ENCODE measurements at regions not wholly inside any gene's neighbourhood (a gene's known extent, or its start where the extent isn't known, plus 50 kb on each side); places are given as distances from the start of the nearest gene placed in this dataset.

DNA sequence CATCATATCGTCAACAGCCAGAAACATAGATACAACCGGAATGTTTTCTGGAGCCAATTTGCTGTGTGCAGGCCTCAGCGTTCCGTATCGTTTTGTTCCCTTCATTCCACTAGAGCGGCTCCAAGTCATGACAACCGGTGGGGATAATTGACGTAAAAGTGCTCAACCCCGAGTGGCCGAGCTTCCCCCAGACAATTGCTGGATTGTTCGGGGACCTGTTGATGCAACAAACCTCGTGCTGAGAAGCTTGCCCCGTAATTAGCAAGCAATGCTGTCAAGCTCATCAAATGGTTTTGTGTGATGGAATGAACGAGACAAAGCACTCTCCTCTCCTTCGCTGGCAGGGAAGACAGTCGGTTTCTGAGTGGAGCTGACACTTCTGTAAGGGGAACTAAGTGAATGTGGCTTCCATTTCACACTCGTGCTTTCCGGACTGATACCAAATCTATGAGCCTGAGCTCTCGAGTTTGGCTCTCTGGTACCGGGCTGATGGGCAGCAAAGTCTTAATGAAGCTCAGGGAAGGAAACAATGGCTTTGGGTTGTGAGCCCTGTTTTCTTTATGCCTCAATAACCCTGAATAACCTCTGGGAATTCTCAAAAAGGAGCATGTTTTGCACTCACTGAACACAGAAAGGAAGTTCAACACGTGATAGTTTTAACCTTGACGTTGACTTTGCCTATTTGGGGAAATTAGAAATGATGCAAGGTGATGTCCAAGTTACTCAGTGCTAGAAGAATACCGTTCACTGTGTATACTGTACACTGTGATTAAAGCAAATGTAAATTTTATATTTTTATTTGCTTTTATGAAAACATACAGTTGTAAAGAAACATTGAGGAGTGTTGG is 220.5 kb downstream of the BAMBI start:
- TF ChIP-seq, protein P1, sequence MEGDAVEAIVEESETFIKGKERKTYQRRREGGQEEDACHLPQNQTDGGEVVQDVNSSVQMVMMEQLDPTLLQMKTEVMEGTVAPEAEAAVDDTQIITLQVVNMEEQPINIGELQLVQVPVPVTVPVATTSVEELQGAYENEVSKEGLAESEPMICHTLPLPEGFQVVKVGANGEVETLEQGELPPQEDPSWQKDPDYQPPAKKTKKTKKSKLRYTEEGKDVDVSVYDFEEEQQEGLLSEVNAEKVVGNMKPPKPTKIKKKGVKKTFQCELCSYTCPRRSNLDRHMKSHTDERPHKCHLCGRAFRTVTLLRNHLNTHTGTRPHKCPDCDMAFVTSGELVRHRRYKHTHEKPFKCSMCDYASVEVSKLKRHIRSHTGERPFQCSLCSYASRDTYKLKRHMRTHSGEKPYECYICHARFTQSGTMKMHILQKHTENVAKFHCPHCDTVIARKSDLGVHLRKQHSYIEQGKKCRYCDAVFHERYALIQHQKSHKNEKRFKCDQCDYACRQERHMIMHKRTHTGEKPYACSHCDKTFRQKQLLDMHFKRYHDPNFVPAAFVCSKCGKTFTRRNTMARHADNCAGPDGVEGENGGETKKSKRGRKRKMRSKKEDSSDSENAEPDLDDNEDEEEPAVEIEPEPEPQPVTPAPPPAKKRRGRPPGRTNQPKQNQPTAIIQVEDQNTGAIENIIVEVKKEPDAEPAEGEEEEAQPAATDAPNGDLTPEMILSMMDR (conservative IDR thresholded peaks at IDR 0.05; ENCODE audit: low read depth, low read length) = no peak
- Histone ChIP-seq H3K4me1 (ENCODE audit: low read depth, poor library complexity, severe bottlenecking) (no peaks in the 10 kb centered on the region), H3K9ac (no peak overlapping the region), H4K20me1 (ENCODE audit: insufficient read depth) (no peaks in the 10 kb centered on the region), H3K27me3 (ENCODE audit: insufficient read depth, low read depth) (no peaks in the 10 kb centered on the region), H3K4me3 (IDR thresholded peaks at IDR 0.05; ENCODE audit: insufficient read depth, low read depth, low read length) (no peak overlapping the region), H3K36me3 (ENCODE audit: insufficient read depth) (no peaks in the 10 kb centered on the region), H3K4me2 (no peak overlapping the region), H3K79me2 (ENCODE audit: insufficient read depth, low read depth) (no peaks in the 10 kb centered on the region), H3K27ac (no peak overlapping the region), H2AFZ (ENCODE audit: low read depth) (no peak overlapping the region)

DNA sequence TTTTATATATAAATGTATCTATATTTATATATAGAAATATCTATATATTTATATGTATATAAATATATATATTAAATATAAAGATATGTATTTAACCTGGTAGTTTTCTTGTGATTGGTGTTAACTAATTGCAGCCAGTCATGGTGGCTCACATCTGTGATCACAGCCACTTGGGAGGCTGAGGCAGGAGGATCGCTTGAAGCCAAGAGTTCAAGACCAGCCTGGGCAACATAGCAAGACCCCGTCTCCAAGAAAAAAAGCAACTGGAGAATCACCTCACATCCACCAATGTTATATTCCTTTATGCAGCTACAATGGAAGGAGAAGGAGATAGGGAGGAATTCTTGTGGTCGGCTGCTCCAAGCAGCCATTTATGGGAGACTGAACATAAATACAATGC is 224.9 kb downstream of the BAMBI start:
- Histone ChIP-seq H3K4me2 (no peak overlapping the region), H3K36me3 (ENCODE audit: insufficient read depth) (no peaks in the 10 kb centered on the region), H3K4me1 (ENCODE audit: low read depth, poor library complexity, severe bottlenecking) (no peaks in the 10 kb centered on the region), H2AFZ (ENCODE audit: low read depth) (no peak overlapping the region), H3K27me3 (ENCODE audit: insufficient read depth, low read depth) (no peaks in the 10 kb centered on the region), H3K4me3 (IDR thresholded peaks at IDR 0.05; ENCODE audit: insufficient read depth, low read depth, low read length) (no peak overlapping the region), H3K79me2 (ENCODE audit: insufficient read depth, low read depth) (no peaks in the 10 kb centered on the region), H4K20me1 (ENCODE audit: insufficient read depth) (no peaks in the 10 kb centered on the region), H3K27ac (no peak overlapping the region), H3K9ac (no peak overlapping the region)
- TF ChIP-seq, protein P1 (conservative IDR thresholded peaks at IDR 0.05; ENCODE audit: low read depth, low read length) = no peak

DNA sequence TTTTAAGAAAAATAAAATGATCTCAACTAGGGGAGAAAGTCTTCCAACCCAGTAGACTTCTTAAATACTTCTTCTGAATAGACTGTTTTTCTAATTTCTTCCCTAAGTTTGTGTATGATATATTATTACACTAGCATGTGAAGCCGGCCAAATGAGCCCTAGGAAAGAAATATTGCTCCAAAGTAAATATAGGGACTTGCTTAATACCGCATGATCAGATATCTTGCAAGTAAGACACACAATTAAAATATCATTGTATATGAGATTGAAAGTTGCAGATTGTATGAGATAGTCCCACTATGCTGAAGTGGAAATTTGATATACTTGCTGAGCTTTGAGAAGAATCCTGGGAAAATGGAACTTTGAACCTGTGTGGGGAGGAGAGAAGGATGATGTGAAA is 225.7 kb downstream of the BAMBI start:
- TF ChIP-seq, protein P1 (conservative IDR thresholded peaks at IDR 0.05; ENCODE audit: low read depth, low read length) = no peak
- no peak overlapping the region for H2AFZ ChIP-seq (ENCODE audit: low read depth)
- no peak overlapping the region for H3K9ac ChIP-seq
- H3K27me3 ChIP-seq (ENCODE audit: insufficient read depth, low read depth) = no peaks in the 10 kb centered on the region
- no peak overlapping the region for H3K4me3 ChIP-seq (IDR thresholded peaks at IDR 0.05; ENCODE audit: insufficient read depth, low read depth, low read length)
- no peaks in the 10 kb centered on the region for H3K36me3 ChIP-seq (ENCODE audit: insufficient read depth)
- no peak overlapping the region for H3K4me2 ChIP-seq
- H3K4me1 ChIP-seq (ENCODE audit: low read depth, poor library complexity, severe bottlenecking) = no peaks in the 10 kb centered on the region
- H4K20me1 ChIP-seq (ENCODE audit: insufficient read depth) = no peaks in the 10 kb centered on the region
- no peak overlapping the region for H3K27ac ChIP-seq
- no peaks in the 10 kb centered on the region for H3K79me2 ChIP-seq (ENCODE audit: insufficient read depth, low read depth)

DNA sequence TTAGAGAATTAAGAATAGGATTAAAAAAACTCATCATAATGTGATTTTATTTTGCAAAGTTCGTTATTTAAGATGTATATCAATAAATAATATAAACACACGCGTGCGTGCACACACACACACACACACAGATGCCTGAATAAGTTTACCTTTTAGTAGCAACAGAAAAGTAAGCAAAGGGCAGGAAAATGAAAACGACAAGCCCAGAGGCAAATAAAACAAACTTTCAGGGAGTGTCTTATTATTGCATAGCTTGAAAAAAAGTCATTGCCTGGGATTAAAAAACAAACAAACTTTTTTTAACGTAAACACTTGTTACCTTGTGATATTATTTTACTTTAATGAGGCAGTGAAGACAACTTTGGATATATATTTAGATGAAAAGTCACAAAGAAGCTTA is 226.4 kb downstream of the BAMBI start:
- Histone ChIP-seq H3K27ac (no peak overlapping the region), H3K4me3 (IDR thresholded peaks at IDR 0.05; ENCODE audit: insufficient read depth, low read depth, low read length) (no peak overlapping the region), H3K79me2 (ENCODE audit: insufficient read depth, low read depth) (no peaks in the 10 kb centered on the region), H3K9ac (no peak overlapping the region), H4K20me1 (ENCODE audit: insufficient read depth) (no peaks in the 10 kb centered on the region), H3K4me2 (no peak overlapping the region), H3K27me3 (ENCODE audit: insufficient read depth, low read depth) (no peaks in the 10 kb centered on the region), H2AFZ (ENCODE audit: low read depth) (no peak overlapping the region), H3K4me1 (ENCODE audit: low read depth, poor library complexity, severe bottlenecking) (no peaks in the 10 kb centered on the region), H3K36me3 (ENCODE audit: insufficient read depth) (no peaks in the 10 kb centered on the region)
- TF ChIP-seq, protein P1 (conservative IDR thresholded peaks at IDR 0.05; ENCODE audit: low read depth, low read length) = no peak

Data from KMS-11 (cell line).